Fibroblast of skin of back (primary cell): ENCODE measurements at regions not wholly inside any gene's neighbourhood (a gene's known extent, or its start where the extent isn't known, plus 50 kb on each side); places are given as distances from the start of the nearest gene placed in this dataset.
A peak's percentile ranks its signal among the peaks of the same experiment; 100 is the strongest.

Experiments used
- DNase-seq: peaks from one replicate; pipeline ENCODE4 v3.0.0-alpha.2; 2013

DNA sequence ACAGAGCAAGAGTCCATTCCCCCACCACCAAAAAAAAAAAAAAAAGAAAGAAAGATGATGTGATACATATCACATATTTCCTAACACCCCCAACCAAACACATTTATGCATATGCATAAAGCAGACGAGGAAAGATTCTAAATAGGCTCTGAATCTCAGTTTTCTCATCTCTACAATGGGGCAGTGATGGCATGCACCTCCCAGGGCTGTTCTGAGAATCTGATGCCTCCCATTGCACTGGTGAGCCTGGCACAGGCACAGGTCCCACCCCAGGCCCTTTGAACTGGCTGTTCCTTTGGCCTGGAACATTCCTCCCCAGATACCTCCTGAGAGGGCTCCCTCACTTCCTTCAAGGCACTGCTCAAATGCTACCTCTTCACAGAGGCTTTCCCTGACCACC lies 116.5 kb downstream of the C9orf50 start:
- DNase-seq: no peak

- DNase-seq: no peak
These were observed 119.1 kb downstream of the C9orf50 start for GRCh38 chr9:129501771-129502319.

GRCh38 chr9:129500863-129501770 lies 119.8 kb downstream of the C9orf50 start:
- no peak for DNase-seq

GRCh38 chr9:129500161-129500862 lies 120.6 kb downstream of the C9orf50 start:
- DNase-seq: peak; percentile 75

DNA sequence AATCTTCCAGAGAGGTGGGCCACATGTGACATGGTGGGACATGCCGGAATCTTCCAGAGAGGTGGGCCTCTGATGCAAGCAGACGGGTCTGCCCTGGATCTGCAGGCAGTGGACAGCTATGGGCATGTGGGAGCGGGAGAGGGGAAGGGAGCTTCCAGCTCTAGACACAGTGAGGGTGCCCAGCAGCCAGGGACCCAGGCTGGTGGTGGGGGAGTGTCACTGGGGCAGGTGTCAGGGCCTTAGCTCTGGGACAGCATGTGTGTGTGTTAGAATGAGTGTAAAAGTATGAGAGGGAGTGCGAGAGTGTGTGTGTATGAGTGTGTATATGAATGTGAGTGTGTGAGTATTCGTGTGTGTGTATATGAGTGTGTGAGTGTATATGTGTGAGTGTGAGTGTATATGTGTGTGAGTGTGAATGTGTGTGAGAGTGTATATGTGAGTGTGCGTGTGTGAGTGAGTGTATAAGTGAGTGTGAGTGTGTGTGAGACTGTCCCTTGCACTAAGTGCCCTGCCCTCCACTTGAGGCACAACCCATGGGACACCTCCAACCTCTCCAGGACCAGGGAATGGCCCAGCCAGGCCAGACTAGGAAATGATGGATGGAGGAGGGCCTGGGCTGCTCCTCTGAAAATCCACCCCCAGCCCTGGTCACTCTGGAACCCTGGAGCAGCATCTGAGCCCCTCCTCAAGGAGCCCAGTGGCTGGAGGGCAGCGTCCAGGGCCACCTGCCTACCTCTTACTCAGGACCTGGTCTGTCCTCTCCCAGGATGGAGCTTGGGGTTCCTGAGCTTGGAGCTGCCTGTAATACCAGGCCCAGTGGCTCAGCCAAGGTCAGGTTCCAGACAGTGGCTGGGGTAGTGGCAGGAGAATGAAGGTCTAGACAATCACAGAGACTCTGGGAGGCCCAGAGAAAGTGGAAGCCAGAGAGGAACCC lies 122.2 kb downstream of the C9orf50 start:
- DNase-seq: no peak

DNA sequence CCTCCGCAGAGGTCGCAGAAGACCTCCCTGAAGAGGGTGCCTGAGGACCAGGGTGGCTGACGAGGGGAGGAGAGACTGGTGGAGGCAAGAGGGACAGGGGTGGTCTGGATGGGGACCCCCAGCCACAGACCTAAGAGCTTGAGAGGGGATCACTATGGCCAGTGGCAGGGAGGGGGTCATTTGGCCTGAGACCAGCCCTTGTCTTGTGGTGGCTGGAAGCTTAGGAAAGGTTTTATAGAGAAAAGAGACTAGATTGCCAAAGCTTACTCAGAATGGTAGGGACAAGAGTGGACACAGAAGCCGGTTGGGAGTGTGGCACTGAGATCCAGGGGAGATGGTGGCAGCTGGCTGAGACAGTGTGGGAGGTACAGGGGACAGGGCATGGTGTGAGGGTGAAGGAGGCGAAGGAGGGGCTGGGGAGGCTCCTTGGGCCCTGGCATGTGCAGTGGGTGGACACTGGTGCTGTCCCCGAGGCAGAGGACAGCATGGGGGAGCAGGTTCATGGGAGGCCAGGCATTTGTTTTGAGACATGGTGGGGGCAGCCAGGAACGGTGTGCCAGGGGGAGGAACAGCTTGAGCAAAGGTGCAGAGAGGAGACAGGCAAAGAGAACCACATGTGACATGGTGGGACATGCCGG lies 123.0 kb downstream of the C9orf50 start:
- no peak for DNase-seq

DNA sequence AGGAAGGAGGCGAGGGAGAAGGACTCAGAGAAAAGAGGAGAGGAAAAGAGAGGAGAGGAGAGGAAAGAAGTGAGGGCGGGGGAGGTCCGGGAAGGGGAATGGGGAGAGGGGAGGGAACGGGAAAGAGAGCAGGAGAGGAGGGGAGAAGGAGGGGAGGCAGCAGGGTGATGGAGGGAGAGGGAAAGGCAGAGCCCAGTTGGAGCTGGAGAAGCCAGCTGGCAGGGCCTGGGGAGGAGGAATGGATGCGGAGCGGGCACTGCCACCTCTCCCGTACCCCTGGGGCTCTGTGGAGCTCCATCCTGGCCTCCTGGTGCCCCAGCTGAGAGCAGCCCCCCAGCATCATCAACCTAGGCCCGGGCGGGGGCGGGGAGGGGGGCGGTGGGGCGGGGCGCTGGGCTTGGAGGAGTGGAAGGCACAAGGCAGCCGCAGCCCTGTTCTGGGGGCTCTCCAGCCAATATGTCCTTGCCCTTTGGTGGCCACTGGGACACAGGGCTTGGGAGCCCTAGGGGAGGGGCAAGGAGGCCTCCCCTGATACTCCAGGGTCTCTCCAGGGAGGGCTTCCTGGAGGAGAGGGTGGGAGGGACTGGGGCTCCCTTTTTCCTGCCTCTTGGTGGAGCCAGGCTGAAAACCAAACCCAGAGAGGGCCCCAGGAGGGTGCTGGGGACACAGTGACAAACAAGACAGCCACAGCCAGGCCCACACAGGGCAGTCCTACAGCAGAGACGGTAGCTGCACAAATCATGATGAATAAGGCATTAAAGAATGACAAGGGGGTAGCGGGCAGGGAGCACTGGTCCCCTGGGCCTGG lies 123.7 kb downstream of the C9orf50 start:
- DNase-seq: peak; percentile 88

GRCh38 chr9:129496473-129497004 lies 124.4 kb downstream of the C9orf50 start:
- DNase-seq: peak; percentile 97

GRCh38 chr9:129495620-129496472 lies 125.1 kb downstream of the C9orf50 start:
- DNase-seq: peak; percentile 89

DNA sequence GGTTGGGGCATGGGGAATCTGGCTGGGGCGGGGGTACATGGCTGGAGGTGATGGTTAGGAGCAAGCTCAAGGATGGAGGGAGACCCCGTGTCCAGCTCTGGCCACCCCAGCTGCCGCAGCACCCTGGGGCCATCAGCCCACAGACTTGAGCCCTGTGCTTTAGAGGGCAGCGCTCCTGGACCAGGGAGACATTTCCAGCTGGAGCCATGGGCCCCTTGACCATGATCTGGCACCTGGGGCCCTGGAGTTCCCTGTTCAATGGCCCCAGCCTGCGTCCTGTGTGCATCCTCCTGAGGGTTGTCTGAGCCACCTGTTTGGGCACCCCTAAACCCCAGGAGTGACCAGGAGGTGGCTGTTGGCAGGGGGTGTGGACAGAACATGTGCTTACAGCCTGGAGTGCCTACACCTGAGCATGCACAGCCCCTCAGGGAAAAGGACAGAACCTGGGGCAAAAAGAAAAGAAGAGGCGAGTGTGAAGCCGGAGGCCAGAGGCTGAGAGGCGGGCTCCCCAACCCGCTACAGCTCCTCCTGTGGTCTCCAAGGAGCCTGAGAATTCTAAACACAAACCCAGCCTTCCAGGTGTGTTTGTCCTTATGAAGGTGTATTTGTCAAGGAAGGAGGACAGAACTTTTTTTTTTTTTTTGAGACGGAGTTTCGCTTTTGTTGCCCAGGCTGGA lies 126.7 kb downstream of the C9orf50 start:
- DNase-seq: no peak

DNA sequence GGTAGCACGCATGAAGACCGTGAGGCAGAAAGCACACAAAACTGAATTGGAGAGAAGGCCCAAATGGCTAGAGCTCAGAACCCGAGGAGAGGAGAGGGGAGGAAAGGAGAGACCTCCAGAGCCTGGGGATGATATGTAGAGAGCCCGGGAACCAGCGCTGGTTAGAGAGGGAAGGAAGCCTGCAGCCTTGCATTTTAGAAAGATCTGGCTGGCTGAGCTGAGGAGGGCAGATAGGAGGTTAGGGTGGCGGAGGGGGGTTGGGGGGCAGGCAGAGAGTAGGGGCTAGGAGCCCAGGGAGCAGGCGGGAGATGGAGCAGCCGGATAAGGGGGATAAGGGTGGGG lies 127.2 kb downstream of the C9orf50 start:
- no peak for DNase-seq

DNA sequence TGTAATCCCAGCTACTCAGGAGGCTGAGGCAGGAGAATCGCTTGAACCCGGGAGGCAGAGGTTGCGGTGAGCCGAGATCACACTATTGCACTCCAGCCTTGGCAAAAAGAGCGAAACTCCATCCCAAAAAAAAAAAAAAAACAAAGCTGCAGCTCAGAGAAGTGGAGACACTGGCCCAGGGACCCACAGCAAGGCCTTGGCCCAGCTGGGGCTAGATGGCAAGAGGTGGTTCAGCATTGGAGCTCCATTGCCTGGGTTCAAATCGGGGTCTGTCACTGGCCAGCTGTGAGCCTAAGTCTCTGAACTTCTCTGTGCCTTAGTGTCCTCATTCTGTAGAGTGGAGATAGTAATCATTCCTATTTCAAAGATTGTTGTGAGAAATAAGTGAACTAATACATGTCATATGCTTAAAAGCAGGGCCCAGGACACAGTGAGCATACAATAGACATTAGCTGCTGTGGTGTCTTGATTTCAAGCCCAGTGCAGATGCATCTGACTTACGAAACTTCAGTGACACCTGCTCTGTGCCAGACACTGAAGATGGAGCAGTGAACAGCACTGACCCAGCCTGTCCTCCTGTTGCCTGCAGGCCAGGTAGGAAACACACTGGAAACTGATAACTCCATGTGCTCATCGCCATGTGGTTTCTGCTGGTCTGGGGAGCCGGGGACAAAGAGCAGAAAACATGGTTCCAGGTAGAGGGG lies 127.7 kb downstream of the C9orf50 start:
- no peak for DNase-seq

DNA sequence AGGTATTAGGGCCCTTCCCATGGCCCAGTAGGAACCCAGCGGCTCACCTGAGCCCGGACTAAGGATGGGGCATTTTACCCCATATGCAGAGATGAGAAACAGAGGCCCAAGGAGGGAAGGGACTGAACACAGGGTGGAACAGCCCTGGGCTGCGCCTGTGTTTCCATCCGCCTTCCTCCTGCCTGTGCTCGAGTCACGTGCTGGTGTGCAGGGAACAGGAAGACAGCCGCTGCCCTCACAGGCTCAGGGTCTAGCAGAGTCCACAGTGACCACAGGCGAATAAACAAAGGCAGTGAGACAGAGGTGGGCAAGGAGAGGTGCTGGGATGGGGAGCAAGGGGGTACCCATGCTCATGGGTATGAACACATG lies 129.4 kb downstream of the C9orf50 start:
- DNase-seq: no peak

DNA sequence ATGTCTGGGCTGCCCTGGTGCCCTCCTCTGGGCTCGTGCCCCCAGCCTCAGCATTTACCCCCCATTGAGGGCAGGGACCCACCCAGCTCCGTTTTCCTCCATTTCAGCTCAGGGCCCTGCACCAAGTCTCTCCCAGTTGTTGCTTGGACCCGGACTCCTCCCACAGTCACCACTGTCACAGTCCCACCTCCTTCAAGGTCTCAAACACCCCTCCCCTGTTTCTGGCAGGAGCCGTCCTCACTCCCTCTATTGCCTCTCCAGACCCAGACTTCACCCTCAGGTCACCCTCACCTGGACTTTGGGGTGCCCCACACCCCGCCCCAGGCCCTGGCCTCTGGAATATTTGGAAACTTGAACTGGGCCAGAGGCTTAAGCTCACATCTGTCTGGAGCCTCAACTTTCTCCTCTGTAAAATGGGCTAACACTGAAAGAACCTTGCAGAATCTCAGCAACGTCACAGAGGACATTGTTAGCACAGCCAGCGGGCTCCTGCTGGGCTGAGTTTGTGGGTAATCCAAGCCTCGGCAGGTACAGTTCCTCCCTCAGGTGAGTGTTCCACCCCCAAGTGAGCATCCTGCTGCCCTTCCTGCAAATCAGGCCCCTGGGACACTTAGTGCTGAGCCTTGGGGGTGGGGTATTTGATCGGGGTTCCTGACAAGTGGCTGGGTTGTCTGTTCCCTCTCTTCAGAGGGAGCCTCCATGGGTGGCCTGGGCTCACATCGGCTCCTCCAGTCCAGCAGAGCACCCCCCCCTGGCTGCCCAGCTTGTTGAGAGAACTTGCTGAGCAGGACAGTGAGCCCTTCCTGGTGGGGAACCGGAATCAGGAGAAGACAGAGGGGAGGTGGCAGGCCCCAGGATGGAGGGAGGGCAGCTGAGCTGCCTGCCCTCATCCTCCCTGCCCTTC lies 130.1 kb downstream of the C9orf50 start:
- DNase-seq: no peak

DNA sequence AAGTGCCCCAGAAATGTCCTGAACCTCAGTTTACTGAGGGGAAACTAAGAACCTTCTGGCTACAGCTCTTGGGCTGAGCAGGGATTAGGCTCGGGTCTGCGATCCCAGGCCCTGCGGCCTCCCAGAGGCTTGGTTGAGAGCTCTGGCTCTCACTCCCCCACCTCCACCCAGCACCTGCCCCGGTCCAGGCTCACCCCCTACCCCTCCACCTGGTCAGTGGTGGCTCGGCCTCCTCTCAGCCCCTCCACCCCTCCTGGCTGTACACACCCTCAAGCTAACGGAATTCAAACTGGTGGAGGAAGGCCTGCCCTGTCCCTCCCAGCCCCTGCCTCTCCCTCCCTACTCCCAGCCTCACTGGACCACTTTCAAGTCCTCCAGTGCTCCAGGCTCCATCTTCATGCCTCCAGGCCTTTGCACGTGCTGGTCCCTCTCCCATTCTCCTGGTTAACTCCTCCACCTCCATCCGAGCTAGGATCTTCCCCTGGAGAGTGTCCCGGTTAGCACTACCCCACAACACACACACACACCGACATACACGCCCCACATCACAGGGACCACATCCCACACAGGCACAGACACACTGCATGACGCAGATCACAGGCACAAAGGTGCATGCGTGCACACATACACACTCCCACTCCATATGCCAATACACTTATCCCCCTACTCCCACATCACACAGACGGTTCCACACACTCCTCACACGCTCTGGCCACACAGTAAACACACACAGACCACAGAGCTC lies 130.9 kb downstream of the C9orf50 start:
- DNase-seq: no peak

DNA sequence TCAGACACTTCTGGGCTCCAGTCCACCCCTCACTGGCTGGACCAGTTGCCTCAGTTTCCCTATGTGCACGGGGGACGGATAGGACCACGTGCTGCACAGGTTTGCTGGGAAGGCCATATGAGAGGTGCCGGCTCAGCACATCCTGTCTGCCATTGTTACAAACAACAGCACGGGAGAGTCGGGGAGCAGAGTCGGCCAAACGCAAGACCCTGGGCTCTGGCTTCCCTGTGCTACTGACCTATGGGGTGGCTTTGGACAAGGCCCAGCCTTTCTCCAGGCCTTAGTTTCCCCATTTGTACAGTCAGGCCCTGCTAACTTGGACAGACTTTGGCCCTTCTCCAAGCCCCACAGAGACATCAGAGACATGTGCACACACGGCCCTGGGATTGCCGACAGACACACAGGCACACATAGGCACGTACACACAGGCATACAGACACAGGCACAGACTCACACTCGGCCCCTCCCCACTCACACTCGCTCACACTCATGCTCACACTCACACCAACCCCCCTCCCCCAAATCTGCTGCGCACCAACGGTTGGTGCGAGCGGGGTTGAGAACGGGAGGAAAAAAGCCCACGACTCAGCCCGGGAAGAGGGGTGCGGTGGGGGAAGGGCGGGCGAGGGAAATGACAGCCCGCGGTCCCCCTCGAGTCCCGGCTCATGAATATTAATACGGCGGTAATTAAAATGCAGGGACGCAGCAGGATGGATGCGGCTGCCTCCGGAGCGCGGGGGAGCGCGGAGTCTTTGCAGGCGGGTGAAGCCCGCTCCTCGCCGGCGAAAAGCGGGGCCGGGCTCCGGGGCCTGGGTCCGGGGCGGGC lies 133.0 kb downstream of the C9orf50 start:
- peak; percentile 76 for DNase-seq
